Mucosa of descending colon (tissue), 3 donors: ENCODE measurements at regions not wholly inside any gene's neighbourhood (a gene's known extent, or its start where the extent isn't known, plus 50 kb on each side); places are given as distances from the start of the nearest gene placed in this dataset.

Experiments used
- ATAC-seq: fragments of 200-7000 bp; cut with Tn5 transposase; one replicate; pipeline ENCODE4 v1.9.1; 2020; ENCODE audit warnings: mild to moderate bottlenecking, moderate library complexity
- DNase-seq, 3 donors: peaks; one replicate each; pipeline ENCODE4 v3.0.0-alpha.2; 2020
- H3K36me3 ChIP-seq: fragments of 200-600 bp; one replicate; pipeline ENCODE4 v1.8.0; 2021; ENCODE audit warnings: low read depth, mild to moderate bottlenecking
- H3K4me1 ChIP-seq: fragments of 200-600 bp; one replicate; pipeline ENCODE4 v1.8.0; 2021; ENCODE audit warnings: low read depth, mild to moderate bottlenecking
- H3K4me3 ChIP-seq: fragments of 200-600 bp; one replicate; pipeline ENCODE4 v1.8.0; 2021; ENCODE audit warnings: mild to moderate bottlenecking
- H3K9me3 ChIP-seq: fragments of 200-600 bp; one replicate; pipeline ENCODE4 v1.8.0; 2021; ENCODE audit warnings: mild to moderate bottlenecking
- CTCF ChIP-seq: fragments of 200-600 bp; IDR thresholded peaks from one replicate; pipeline ENCODE4 v1.8.0; 2022; ENCODE audit warnings: antibody characterized with exemption, mild to moderate bottlenecking
- intact Hi-C, 2 donors: fragments of 100-400 bp; cut with DNase I in 1 of 2; cut with micrococcal nuclease in 1 of 2; formaldehyde crosslinking; loops; one replicate each; pipeline versions ENCODE4 v1.11.0 to v1.11.1; 2022; cut with DNase I, micrococcal nuclease
- donor health status: DM: no; HTN: no; CAD: no; lungs with moderate emphysema.
- donor health status: DM: no; HTN: no; CAD: no.
- donor health status: DM: no; HTN: yes; CAD: no.

- H3K9me3 ChIP-seq = no peaks in the 10 kb centered on the region
- DNase-seq = no peak
- TF ChIP-seq CTCF = no peak
- no peaks in the 10 kb centered on the region for H3K4me1 ChIP-seq
- H3K36me3 ChIP-seq = no peaks in the 10 kb centered on the region
- intact Hi-C loops = no loop called here
- ATAC-seq = no peak
- H3K4me3 ChIP-seq = no peak overlapping the region
Measured at GRCh38 chr4:104979083-104979760, 167.5 kb upstream of the TET2 start.

GRCh38 chr4:104983615-104984179, 163.0 kb upstream of the TET2 start:
- no peaks in the 10 kb centered on the region for H3K36me3 ChIP-seq
- no peak for DNase-seq
- no peak for ATAC-seq
- no peaks in the 10 kb centered on the region for H3K4me1 ChIP-seq
- no peak for TF ChIP-seq CTCF
- intact Hi-C loops = no loop called here
- no peaks in the 10 kb centered on the region for H3K9me3 ChIP-seq
- H3K4me3 ChIP-seq = no peak overlapping the region

- TF ChIP-seq CTCF = no peak
- intact Hi-C loops = no loop called here
- no peaks in the 10 kb centered on the region for H3K9me3 ChIP-seq
- no peak for ATAC-seq
- H3K4me1 ChIP-seq = no peaks in the 10 kb centered on the region
- no peak overlapping the region for H3K4me3 ChIP-seq
- DNase-seq = no peak
- no peaks in the 10 kb centered on the region for H3K36me3 ChIP-seq
Measured at GRCh38 chr4:104986306-104986705, 160.4 kb upstream of the TET2 start.

GRCh38 chr4:104989371-104989770, 157.3 kb upstream of the TET2 start:
- Histone ChIP-seq H3K4me3 (no peak overlapping the region), H3K4me1 (no peaks in the 10 kb centered on the region), H3K9me3 (no peaks in the 10 kb centered on the region), H3K36me3 (no peaks in the 10 kb centered on the region)
- TF ChIP-seq CTCF = no peak
- ATAC-seq (no peak), DNase-seq (peak in 1 of 3 donors; percentile 15)
- intact Hi-C loops = no loop called here

GRCh38 chr4:105002278-105002677, 144.4 kb upstream of the TET2 start:
- intact Hi-C loops = no loop called here
- DNase-seq = no peak
- Histone ChIP-seq H3K4me3 (no peak overlapping the region), H3K4me1 (no peaks in the 10 kb centered on the region), H3K9me3 (no peaks in the 10 kb centered on the region), H3K36me3 (no peaks in the 10 kb centered on the region)
- ATAC-seq = no peak
- no peak for TF ChIP-seq CTCF
